Ishikawa (cell line): ENCODE measurements at regions not wholly inside any gene's neighbourhood (a gene's known extent, or its start where the extent isn't known, plus 50 kb on each side); places are given as distances from the start of the nearest gene placed in this dataset.

ENCODE experiments used
- EP300 ChIP-seq: IDR thresholded peaks from 2 replicates; pipeline ENCODE4 v1.6.1; 2012; ENCODE audit warnings: borderline replicate concordance
- FOXM1 ChIP-seq: IDR thresholded peaks from 2 replicates; pipeline ENCODE4 v1.6.1; 2012; ENCODE audit warnings: low read depth, borderline replicate concordance
- TAF1 ChIP-seq: IDR thresholded peaks from 2 replicates; pipeline ENCODE4 v1.6.1; 2012; ENCODE audit warnings: low read depth, mild to moderate bottlenecking
- TEAD4 ChIP-seq: IDR thresholded peaks from 2 replicates; pipeline ENCODE4 v1.6.1; 2012
- YY1 ChIP-seq: IDR thresholded peaks from 2 replicates; pipeline ENCODE4 v1.6.1; 2012; ENCODE audit warnings: low read depth

- TF ChIP-seq YY1: no peak
- TF ChIP-seq TEAD4: no peak
- no peak for TF ChIP-seq TAF1
- TF ChIP-seq FOXM1: no peak
- TF ChIP-seq EP300: no peak
Observed at GRCh38 chr1:114334297-114334696, 176.7 kb downstream of the TRIM33 start.
